Mucosa of descending colon (tissue), 3 donors: ENCODE measurements at regions not wholly inside any gene's neighbourhood (a gene's known extent, or its start where the extent isn't known, plus 50 kb on each side); places are given as distances from the start of the nearest gene placed in this dataset.

Experiments used
- ATAC-seq: fragments of 200-7000 bp; cut with Tn5 transposase; one replicate; pipeline ENCODE4 v1.9.1; 2020; ENCODE audit warnings: mild to moderate bottlenecking, moderate library complexity
- DNase-seq, 3 donors: peaks; one replicate each; pipeline ENCODE4 v3.0.0-alpha.2; 2020
- H3K36me3 ChIP-seq: fragments of 200-600 bp; one replicate; pipeline ENCODE4 v1.8.0; 2021; ENCODE audit warnings: low read depth, mild to moderate bottlenecking
- H3K4me1 ChIP-seq: fragments of 200-600 bp; one replicate; pipeline ENCODE4 v1.8.0; 2021; ENCODE audit warnings: low read depth, mild to moderate bottlenecking
- H3K4me3 ChIP-seq: fragments of 200-600 bp; one replicate; pipeline ENCODE4 v1.8.0; 2021; ENCODE audit warnings: mild to moderate bottlenecking
- H3K9me3 ChIP-seq: fragments of 200-600 bp; one replicate; pipeline ENCODE4 v1.8.0; 2021; ENCODE audit warnings: mild to moderate bottlenecking
- CTCF ChIP-seq: fragments of 200-600 bp; IDR thresholded peaks from one replicate; pipeline ENCODE4 v1.8.0; 2022; ENCODE audit warnings: antibody characterized with exemption, mild to moderate bottlenecking
- intact Hi-C, 2 donors: fragments of 100-400 bp; cut with DNase I in 1 of 2; cut with micrococcal nuclease in 1 of 2; formaldehyde crosslinking; loops; one replicate each; pipeline versions ENCODE4 v1.11.0 to v1.11.1; 2022; cut with DNase I, micrococcal nuclease
- donor health status: DM: no; HTN: no; CAD: no; lungs with moderate emphysema.
- donor health status: DM: no; HTN: no; CAD: no.
- donor health status: DM: no; HTN: yes; CAD: no.

GRCh38 chr2:105469781-105470180, 70.9 kb upstream of the FHL2 start:
- H3K36me3 ChIP-seq: no peaks in the 10 kb centered on the region
- DNase-seq: no peak
- no peak for TF ChIP-seq CTCF

GRCh38 chr2:105468582-105469042, 69.8 kb upstream of the FHL2 start:
- DNase-seq: no peak
- Histone ChIP-seq H3K9me3 (no peaks in the 10 kb centered on the region), H3K4me1 (no peaks in the 10 kb centered on the region), H3K4me3 (no peak overlapping the region), H3K36me3 (no peaks in the 10 kb centered on the region)
- ATAC-seq: no peak
- TF ChIP-seq CTCF: no peak
- intact Hi-C loops: no loop called here

More at GRCh38 chr2:105469781-105470180, 70.9 kb upstream of the FHL2 start:
- H3K4me3 ChIP-seq: no peak overlapping the region
- ATAC-seq: no peak
- intact Hi-C loops: no loop called here
- H3K9me3 ChIP-seq: no peaks in the 10 kb centered on the region
- no peaks in the 10 kb centered on the region for H3K4me1 ChIP-seq

GRCh38 chr2:105464325-105464724, 65.5 kb upstream of the FHL2 start:
- Histone ChIP-seq H3K4me3 (no peak overlapping the region), H3K4me1 (no peaks in the 10 kb centered on the region), H3K9me3 (no peaks in the 10 kb centered on the region), H3K36me3 (no peaks in the 10 kb centered on the region)
- no peak for TF ChIP-seq CTCF
- ATAC-seq (no peak), DNase-seq (no peak)
- intact Hi-C loops: no loop called here

GRCh38 chr2:105460048-105460732, 61.3 kb upstream of the FHL2 start:
- no peak for TF ChIP-seq CTCF
- ATAC-seq: no peak
- H3K36me3 ChIP-seq: no peaks in the 10 kb centered on the region
- H3K4me1 ChIP-seq: peaks cover 15% of the 10 kb centered on the region
- H3K9me3 ChIP-seq: no peaks in the 10 kb centered on the region
- DNase-seq: no peak
- H3K4me3 ChIP-seq: no peak overlapping the region
- intact Hi-C loops: no loop called here

- H3K4me1 ChIP-seq: peaks cover 23% of the 10 kb centered on the region
- intact Hi-C loops: no loop called here
- DNase-seq (no peak), ATAC-seq (no peak)
- H3K4me3 ChIP-seq: no peak overlapping the region
- no peaks in the 10 kb centered on the region for H3K36me3 ChIP-seq
- TF ChIP-seq CTCF: no peak
- no peaks in the 10 kb centered on the region for H3K9me3 ChIP-seq
Observed at GRCh38 chr2:105458076-105458475, 59.2 kb upstream of the FHL2 start.
